Endothelial cell of umbilical vein (primary cell): ENCODE measurements at regions not wholly inside any gene's neighbourhood (a gene's known extent, or its start where the extent isn't known, plus 50 kb on each side); places are given as distances from the start of the nearest gene placed in this dataset.

Experiments used
- BruUV-seq: library from RNA; stranded (reverse); fragments of 400-500 nt; replicated peaks from 2 replicates; lab custom pipeline; 2021; lab: Mats Ljungman, UMichigan
- CTCF ChIA-PET: fragments of 300-600, 350-600 bp; sonication (Branson Sonifier 250); formaldehyde crosslinking; loops from one replicate; lab custom pipeline; 2021; ENCODE audit warnings: antibody characterized with exemption, inconsistent platforms; lab: Charles Lee
- POLR2A ChIA-PET: fragments of 300-600, 350-600 bp; sonication (Branson Sonifier 250); formaldehyde crosslinking; loops from one replicate; lab custom pipeline; 2021; ENCODE audit warnings: antibody characterized with exemption, inconsistent platforms; lab: Charles Lee
- DNase-seq: peaks from one replicate; pipeline ENCODE4 v3.0.0-alpha.2; 2011; ENCODE audit warnings: low read depth, low spot score
- FAIRE-seq: peaks from 2 replicates; lab custom pipeline; 2011; peaks lifted over from hg19 to GRCh38; lab: Jason Lieb, UNC
- H2AFZ ChIP-seq: 2 replicates; pipeline ENCODE4 v1.6.0; 2012; ENCODE audit warnings: low read depth, low read length, control low read depth, inconsistent platforms
- H3K27ac ChIP-seq: 2 replicates; pipeline ENCODE4 v1.5.1; 2011; ENCODE audit warnings: low read depth, mild to moderate bottlenecking, control low read depth, low read length, moderate library complexity; ENCODE audit not compliant: insufficient read depth
- H3K27me3 ChIP-seq, 2 experiments: 2 replicates each; pipeline versions ENCODE4 v1.6.0 to v1.6.1; 2011; ENCODE audit warnings: low read length in 2 of 2, mixed read lengths in 1 of 2; ENCODE audit not compliant: control insufficient read depth in 2 of 2, insufficient read depth in 2 of 2
- H3K36me3 ChIP-seq, 2 experiments: 2 replicates in 1 of 2; 3 replicates in 1 of 2; pipeline ENCODE4 v1.5.1; 2011; ENCODE audit warnings: low read length in 2 of 2, mild to moderate bottlenecking in 1 of 2, moderate library complexity in 1 of 2; ENCODE audit not compliant: control insufficient read depth in 2 of 2, insufficient read depth in 2 of 2; ENCODE audit errors: extremely low read depth in 1 of 2
- H3K4me1 ChIP-seq: 3 replicates; pipeline ENCODE4 v1.5.1; 2011; ENCODE audit warnings: mild to moderate bottlenecking, low read length; ENCODE audit not compliant: control insufficient read depth, insufficient read depth; ENCODE audit errors: extremely low read depth
- H3K4me2 ChIP-seq: 2 replicates; pipeline ENCODE4 v1.6.1; 2011; ENCODE audit warnings: low read length, control low read depth, mixed read lengths; ENCODE audit not compliant: insufficient read depth
- H3K4me3 ChIP-seq, 3 experiments: fragments of 200-600 bp in 1 of 3; sonication (generic), shearing (Covaris generic) in 1 of 3; replicated peaks in 1 of 3; 2 replicates each; pipeline ENCODE4 v1.5.1; 2011 to 2016; ENCODE audit warnings: control low read depth in 3 of 3, low read length in 3 of 3, mild to moderate bottlenecking in 2 of 3, inconsistent platforms in 1 of 3, low read depth in 1 of 3, moderate library complexity in 1 of 3; ENCODE audit not compliant: insufficient read depth in 1 of 3
- H3K79me2 ChIP-seq: 2 replicates; pipeline ENCODE4 v1.6.0; 2012; ENCODE audit warnings: low read length, inconsistent platforms; ENCODE audit not compliant: control insufficient read depth, insufficient read depth
- H3K9ac ChIP-seq: replicated peaks from 2 replicates; pipeline ENCODE3; 2011; ENCODE audit warnings: low read length, control low read depth; ENCODE audit not compliant: insufficient read depth; ENCODE audit errors: extremely low read depth
- H3K9me1 ChIP-seq: replicated peaks from 3 replicates; pipeline ENCODE4 v1.6.0; 2011; ENCODE audit warnings: mild to moderate bottlenecking, low read length; ENCODE audit not compliant: control insufficient read depth, insufficient read depth; ENCODE audit errors: extremely low read depth
- H3K9me3 ChIP-seq: replicated peaks from 2 replicates; pipeline ENCODE4 v1.5.1; 2012; ENCODE audit warnings: low read length, inconsistent platforms; ENCODE audit not compliant: control insufficient read depth, insufficient read depth
- H4K20me1 ChIP-seq: replicated peaks from 2 replicates; pipeline ENCODE3; 2011; ENCODE audit warnings: mild to moderate bottlenecking, low read length; ENCODE audit not compliant: control insufficient read depth, insufficient read depth; ENCODE audit errors: extremely low read depth
- EZH2 ChIP-seq: IDR thresholded peaks from 2 replicates; pipeline ENCODE4 v1.6.1; 2012; ENCODE audit warnings: borderline replicate concordance, low read depth, mild to moderate bottlenecking, moderate library complexity, low read length, inconsistent platforms; ENCODE audit not compliant: severe bottlenecking
- FOS ChIP-seq: IDR thresholded peaks from 2 replicates; pipeline ENCODE4 v1.6.1; 2011; ENCODE audit warnings: mild to moderate bottlenecking, low read length, moderate library complexity, borderline replicate concordance; ENCODE audit not compliant: insufficient read depth
- GATA2 ChIP-seq: IDR thresholded peaks from 2 replicates; pipeline ENCODE4 v1.7.0; 2011; ENCODE audit warnings: low read depth, mild to moderate bottlenecking, moderate library complexity, mixed read lengths, low read length; ENCODE audit not compliant: insufficient read length, insufficient read depth
- JUN ChIP-seq: IDR thresholded peaks from 2 replicates; pipeline ENCODE4 v1.6.1; 2011; ENCODE audit warnings: borderline replicate concordance, low read depth; ENCODE audit not compliant: insufficient read length, insufficient read depth
- MYC ChIP-seq: IDR thresholded peaks from one replicate; pipeline ENCODE4 v1.6.1; 2011; ENCODE audit warnings: mild to moderate bottlenecking, low read depth, low read length
- POLR2A ChIP-seq: IDR thresholded peaks from 2 replicates; pipeline ENCODE4 v1.6.1; 2012; ENCODE audit warnings: low read depth, mild to moderate bottlenecking, control low read depth, low read length
- POLR2AphosphoS5 ChIP-seq: IDR thresholded peaks from 2 replicates; pipeline ENCODE4 v1.6.1; 2012; ENCODE audit warnings: low read depth, mild to moderate bottlenecking, control low read depth, low read length, moderate library complexity; ENCODE audit not compliant: insufficient read depth
- dilution Hi-C: fragments of 300-500 bp; cut with MboI; formaldehyde crosslinking; loops from one replicate; pipeline ENCODE4 v1.15.0; 2019; ENCODE audit warnings: low sequenced_read_pairs; ENCODE audit not compliant: extremely low pct_ligation_motif_present
- intact Hi-C: fragments of 100-400 bp; cut with micrococcal nuclease; formaldehyde crosslinking; loops from one replicate; pipeline ENCODE4 v1.10.0; 2022
- TF ChIP-seq, protein P1 (sequence below), 2 donors: IDR thresholded peaks; 1 replicate in 1 of 2; 2 replicates in 1 of 2; pipeline ENCODE4 v1.5.1; 2011; ENCODE audit warnings: low read length in 2 of 2, mild to moderate bottlenecking in 2 of 2, moderate library complexity in 2 of 2, control low read depth in 1 of 2, inconsistent platforms in 1 of 2, low read depth in 1 of 2; ENCODE audit not compliant: insufficient read depth in 1 of 2; ENCODE audit errors: extremely low read depth in 1 of 2
- TF ChIP-seq, protein P2 (sequence below): IDR thresholded peaks from 2 replicates; pipeline ENCODE4 v1.6.1; 2011; ENCODE audit not compliant: insufficient read depth, insufficient read length

DNA sequence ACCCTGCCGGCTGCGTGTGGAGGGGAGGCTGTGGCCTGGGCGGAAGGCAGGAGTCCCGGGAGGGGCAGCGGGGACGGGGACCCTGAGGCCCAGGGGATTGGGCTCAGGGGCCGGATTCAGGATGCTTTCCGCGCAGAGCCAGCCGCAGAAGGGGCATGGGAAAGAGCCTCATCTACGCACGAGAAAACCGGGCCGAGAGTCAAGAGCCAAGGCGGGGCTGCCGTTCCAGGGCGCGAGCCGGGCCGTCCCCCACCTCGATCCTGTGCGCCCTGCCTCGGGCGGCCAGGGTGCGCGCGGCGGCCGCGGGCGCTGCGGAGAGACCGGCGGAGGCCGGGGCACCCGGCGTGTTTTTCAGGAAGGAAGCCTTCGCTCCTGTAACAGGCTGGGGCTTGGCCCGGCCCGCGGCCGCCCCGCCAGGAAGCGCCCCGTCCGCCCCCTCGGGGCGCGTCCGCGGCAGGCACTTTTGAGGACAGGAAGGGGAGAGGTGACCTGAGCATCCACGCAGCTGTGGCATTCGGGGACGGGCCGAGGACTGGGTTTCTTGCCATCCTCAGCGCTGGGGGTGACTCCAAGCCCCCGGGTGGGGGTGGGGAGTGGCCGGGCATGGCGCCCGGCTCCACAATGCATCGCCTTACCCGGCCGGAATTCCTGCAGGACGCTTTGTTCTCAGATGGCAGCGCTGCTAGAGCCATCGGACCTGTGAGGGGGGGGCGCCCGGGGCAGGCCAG, 62.3 kb upstream of the GATA2 start:
- Histone ChIP-seq H4K20me1 (no peaks in the 10 kb centered on the region), H3K79me2 (no peaks in the 10 kb centered on the region), H3K36me3 (no peaks in the 10 kb centered on the region), H3K9ac (peak overlapping the region; percentile 48), H3K4me3 (no peak overlapping the region), H3K4me2 (no peak overlapping the region), H3K27me3 (no peaks in the 10 kb centered on the region), H3K27ac (peak overlapping the region; percentile 75), H3K9me3 (no peaks in the 10 kb centered on the region), H3K4me1 (peaks cover 40% of the 10 kb centered on the region), H2AFZ (peak overlapping the region; percentile 60), H3K9me1 (no peaks in the 10 kb centered on the region)
- dilution Hi-C loops: no loop called here
- POLR2A ChIA-PET: no interaction called here
- BruUV-seq: no TSS peak
- CTCF ChIA-PET: interaction anchor here (1.8 to 2.5 kb wide), 3 partner anchors 13 to 58 kb away, joined by 8 to 11 read pairs (median 9); no protein-coding TSS in a partner anchor
- intact Hi-C loops: loop anchor here (1.0 to 2.0 kb wide), 4 partner anchors 13 to 72 kb away; no protein-coding TSS in a partner anchor
- peak; percentile 86 for DNase-seq
- FAIRE-seq: peak; percentile 79
- no peak for TF ChIP-seq JUN
- peak; percentile 16 for TF ChIP-seq FOS
- no peak for TF ChIP-seq MYC
- TF ChIP-seq POLR2A: peak; percentile 35
- no peak for TF ChIP-seq GATA2
- TF ChIP-seq EZH2: no peak
- peak; percentile 90 for TF ChIP-seq POLR2AphosphoS5
- TF ChIP-seq, protein P1, sequence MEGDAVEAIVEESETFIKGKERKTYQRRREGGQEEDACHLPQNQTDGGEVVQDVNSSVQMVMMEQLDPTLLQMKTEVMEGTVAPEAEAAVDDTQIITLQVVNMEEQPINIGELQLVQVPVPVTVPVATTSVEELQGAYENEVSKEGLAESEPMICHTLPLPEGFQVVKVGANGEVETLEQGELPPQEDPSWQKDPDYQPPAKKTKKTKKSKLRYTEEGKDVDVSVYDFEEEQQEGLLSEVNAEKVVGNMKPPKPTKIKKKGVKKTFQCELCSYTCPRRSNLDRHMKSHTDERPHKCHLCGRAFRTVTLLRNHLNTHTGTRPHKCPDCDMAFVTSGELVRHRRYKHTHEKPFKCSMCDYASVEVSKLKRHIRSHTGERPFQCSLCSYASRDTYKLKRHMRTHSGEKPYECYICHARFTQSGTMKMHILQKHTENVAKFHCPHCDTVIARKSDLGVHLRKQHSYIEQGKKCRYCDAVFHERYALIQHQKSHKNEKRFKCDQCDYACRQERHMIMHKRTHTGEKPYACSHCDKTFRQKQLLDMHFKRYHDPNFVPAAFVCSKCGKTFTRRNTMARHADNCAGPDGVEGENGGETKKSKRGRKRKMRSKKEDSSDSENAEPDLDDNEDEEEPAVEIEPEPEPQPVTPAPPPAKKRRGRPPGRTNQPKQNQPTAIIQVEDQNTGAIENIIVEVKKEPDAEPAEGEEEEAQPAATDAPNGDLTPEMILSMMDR (IDR thresholded peaks at IDR 0.05; ENCODE audit: extremely low read depth in 1 of 2, insufficient read depth in 1 of 2, low read depth in 1 of 2, low read length in 2 of 2): no peak
- TF ChIP-seq, protein P2, sequence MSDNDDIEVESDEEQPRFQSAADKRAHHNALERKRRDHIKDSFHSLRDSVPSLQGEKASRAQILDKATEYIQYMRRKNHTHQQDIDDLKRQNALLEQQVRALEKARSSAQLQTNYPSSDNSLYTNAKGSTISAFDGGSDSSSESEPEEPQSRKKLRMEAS: no peak
